Epithelial cell of proximal tubule (primary cell): ENCODE measurements at regions not wholly inside any gene's neighbourhood (a gene's known extent, or its start where the extent isn't known, plus 50 kb on each side); places are given as distances from the start of the nearest gene placed in this dataset.

Experiments used
- DNase-seq: peaks from one replicate; pipeline ENCODE4 v3.0.0-alpha.2; 2011; ENCODE audit warnings: low read depth
- H3K4me3 ChIP-seq: 2 replicates; pipeline ENCODE4 v1.5.1; 2011; ENCODE audit warnings: low read depth, mild to moderate bottlenecking, low read length
- TF ChIP-seq, protein P1 (sequence below): conservative IDR thresholded peaks from 2 replicates; pipeline ENCODE4 v1.5.1; 2012; ENCODE audit warnings: low read depth, mild to moderate bottlenecking, low read length

DNA sequence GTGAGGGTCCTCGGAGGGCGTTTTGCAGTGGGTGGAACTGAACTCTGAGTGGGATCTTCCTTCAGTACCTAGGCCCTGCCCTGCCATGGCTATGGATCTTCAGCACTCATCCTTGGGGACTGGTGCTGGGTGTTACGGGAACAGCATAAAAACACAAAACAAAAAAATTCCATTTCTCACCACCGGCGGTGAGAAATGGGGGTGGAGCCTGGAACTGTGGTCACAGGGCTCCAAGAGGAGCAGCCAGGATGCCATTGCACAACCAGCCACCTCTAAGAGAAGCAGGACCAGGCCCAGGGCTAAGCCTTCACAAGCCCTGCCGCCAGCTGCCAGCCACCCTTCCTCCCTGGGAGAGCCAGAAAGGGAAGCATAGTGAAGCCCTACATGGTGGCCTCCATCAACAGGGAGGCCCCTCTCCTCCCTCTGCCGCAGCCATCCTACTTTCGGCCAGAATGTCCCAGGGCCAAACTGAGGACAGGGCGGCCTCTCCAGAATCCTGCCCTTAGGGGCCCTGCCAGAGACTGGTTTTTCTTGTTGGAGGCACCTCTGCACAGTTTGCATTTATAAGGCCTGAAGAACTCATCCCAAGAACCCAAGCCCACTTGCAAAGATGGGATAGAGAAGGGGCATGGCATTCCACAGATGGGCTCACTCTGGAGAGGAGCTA, 76.5 kb downstream of the VCPKMT start:
- no peak for DNase-seq
- TF ChIP-seq, protein P1, sequence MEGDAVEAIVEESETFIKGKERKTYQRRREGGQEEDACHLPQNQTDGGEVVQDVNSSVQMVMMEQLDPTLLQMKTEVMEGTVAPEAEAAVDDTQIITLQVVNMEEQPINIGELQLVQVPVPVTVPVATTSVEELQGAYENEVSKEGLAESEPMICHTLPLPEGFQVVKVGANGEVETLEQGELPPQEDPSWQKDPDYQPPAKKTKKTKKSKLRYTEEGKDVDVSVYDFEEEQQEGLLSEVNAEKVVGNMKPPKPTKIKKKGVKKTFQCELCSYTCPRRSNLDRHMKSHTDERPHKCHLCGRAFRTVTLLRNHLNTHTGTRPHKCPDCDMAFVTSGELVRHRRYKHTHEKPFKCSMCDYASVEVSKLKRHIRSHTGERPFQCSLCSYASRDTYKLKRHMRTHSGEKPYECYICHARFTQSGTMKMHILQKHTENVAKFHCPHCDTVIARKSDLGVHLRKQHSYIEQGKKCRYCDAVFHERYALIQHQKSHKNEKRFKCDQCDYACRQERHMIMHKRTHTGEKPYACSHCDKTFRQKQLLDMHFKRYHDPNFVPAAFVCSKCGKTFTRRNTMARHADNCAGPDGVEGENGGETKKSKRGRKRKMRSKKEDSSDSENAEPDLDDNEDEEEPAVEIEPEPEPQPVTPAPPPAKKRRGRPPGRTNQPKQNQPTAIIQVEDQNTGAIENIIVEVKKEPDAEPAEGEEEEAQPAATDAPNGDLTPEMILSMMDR: no peak
- H3K4me3 ChIP-seq: no peak overlapping the region

DNA sequence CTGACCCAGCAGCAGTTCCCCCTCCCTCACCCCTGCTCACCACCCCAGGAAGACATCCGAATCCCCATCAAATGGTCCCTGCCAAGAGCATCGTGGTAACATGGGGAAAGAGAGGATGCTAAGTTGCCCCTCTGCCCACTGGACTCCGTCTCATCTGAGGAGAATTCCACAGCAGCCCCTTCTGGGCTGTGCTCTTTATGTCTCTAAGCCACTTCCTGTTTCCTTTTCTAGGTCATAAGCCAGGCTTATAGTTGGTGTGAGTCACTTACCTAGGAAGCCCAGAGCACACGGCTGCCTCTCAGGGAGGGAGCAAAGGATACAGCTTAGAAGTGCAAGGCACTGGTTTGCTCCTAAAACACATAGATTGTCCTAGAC, 76.0 kb downstream of the VCPKMT start:
- DNase-seq: no peak
- H3K4me3 ChIP-seq: no peak overlapping the region
- TF ChIP-seq, protein P1: no peak

DNA sequence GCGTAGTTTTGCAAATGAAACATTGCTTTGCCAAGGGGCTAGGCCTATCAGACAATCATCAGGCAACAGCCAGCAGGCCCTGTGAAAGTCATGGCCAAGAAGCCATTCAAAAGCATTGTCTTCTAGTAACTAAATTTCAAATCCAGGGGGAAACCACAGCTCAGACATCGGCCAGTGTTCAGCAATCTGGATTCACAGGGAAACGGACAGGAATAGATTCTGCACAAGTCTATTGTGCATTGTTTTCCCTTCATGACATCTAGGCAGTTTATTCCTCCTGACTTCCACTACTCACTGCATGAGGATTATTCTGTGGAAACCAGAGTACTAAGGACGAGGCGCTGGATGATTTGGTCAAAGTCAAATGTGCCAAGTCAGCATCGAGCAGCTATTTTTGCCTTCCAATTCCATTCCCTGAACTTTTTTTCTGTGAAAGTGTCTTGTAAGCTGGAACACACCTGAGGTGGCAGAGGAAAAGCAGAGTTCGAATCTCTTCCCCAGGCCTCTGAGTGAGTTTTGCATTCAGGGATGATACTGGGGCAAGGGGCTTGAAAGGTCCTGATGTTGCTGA, 75.4 kb downstream of the VCPKMT start:
- TF ChIP-seq, protein P1: no peak
- no peak overlapping the region for H3K4me3 ChIP-seq
- no peak for DNase-seq

DNA sequence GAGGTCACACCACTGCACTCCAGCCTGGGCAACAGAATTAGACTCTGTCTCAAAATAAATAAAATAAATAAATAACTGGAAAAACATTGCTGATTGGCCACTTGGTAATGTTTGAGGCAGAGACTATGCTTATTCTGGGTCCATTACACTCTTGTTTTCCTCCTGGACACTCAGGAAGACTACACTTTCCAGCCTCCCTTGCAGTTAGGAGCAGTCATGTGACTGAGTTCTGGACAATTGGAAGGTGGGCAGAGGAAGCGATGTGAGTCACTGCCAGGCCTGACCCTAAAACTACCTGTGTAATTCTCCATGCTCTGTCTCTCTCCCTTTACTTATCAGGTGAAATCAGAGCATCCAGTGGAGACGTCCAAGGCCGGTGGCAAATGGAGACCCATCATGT, 74.4 kb downstream of the VCPKMT start:
- no peak for DNase-seq
- H3K4me3 ChIP-seq: no peak overlapping the region
- TF ChIP-seq, protein P1: no peak

DNA sequence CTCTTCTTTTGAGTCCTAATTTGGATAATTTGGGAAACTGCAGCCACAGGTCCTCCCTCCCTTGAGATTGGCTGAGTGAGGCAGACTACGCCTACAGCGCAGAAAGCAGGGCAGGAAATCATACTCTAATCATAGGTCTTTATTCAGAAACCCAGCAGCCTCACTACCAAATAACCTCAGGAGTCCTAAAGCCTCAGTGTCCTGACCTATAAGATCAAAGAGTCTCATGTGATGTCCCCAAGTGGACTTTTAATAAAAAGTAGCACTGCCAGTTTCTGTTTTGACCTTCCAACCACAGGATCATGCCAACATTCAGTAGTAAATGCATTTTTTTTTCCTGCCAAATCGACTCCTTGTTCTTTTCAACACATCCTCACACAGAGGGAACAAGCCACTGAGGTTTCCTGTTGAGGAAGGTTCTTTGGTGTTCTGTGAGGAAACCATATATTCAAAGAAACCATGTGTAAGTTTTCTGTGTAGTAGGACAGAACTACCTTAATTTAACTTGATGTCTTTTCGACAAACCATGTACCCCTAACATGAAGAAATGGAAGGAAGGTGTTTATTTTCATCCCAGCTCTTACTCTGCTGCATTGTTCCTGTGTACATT, 72.2 kb downstream of the VCPKMT start:
- no peak for DNase-seq
- H3K4me3 ChIP-seq: no peak overlapping the region
- TF ChIP-seq, protein P1: no peak

DNA sequence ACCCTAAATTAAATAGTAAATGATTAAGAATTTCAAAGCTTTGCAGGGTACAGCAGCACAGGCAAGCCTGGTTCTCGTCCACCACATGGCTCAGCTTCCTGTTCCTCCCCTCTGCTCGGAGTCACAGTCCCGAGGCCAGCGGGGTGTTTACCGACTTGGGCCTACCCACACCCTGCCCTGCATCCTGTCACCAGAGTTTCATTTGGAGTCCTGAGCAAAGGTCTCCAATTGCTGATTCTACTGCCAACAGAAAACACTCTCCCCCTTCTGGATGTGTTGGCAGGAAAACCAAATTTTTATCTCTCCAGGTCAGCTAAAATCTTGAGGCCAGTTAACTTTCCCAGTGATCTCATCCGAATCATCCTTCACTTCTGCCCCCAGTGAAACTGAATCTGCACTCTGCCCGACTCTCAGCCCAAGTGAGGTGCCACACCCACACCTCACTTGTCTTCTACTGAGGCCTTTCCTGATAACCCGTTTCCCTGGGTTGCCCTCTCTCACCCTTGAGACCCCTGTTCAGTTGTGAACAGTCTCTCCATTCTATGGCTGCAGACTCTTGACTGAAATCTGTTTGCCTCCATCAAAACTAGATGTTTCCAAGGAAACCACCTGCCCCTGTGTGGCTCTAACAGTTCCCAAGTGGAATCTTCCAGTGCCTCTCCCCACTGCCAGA, 71.2 kb downstream of the VCPKMT start:
- no peak for DNase-seq
- TF ChIP-seq, protein P1: peak; percentile 6
- no peak overlapping the region for H3K4me3 ChIP-seq
